Endothelial cell of umbilical vein (primary cell): ENCODE measurements at regions not wholly inside any gene's neighbourhood (a gene's known extent, or its start where the extent isn't known, plus 50 kb on each side); places are given as distances from the start of the nearest gene placed in this dataset.

Experiments used
- POLR2A ChIP-seq: IDR thresholded peaks from 2 replicates; pipeline ENCODE4 v1.6.1; 2012; ENCODE audit warnings: low read depth, mild to moderate bottlenecking, control low read depth, low read length
- POLR2AphosphoS5 ChIP-seq: IDR thresholded peaks from 2 replicates; pipeline ENCODE4 v1.6.1; 2012; ENCODE audit warnings: low read depth, mild to moderate bottlenecking, control low read depth, low read length, moderate library complexity; ENCODE audit not compliant: insufficient read depth
- TF ChIP-seq, protein P1 (sequence below), 2 donors: IDR thresholded peaks; 1 replicate in 1 of 2; 2 replicates in 1 of 2; pipeline ENCODE4 v1.5.1; 2011; ENCODE audit warnings: low read length in 2 of 2, mild to moderate bottlenecking in 2 of 2, moderate library complexity in 2 of 2, control low read depth in 1 of 2, inconsistent platforms in 1 of 2, low read depth in 1 of 2; ENCODE audit not compliant: insufficient read depth in 1 of 2; ENCODE audit errors: extremely low read depth in 1 of 2

DNA sequence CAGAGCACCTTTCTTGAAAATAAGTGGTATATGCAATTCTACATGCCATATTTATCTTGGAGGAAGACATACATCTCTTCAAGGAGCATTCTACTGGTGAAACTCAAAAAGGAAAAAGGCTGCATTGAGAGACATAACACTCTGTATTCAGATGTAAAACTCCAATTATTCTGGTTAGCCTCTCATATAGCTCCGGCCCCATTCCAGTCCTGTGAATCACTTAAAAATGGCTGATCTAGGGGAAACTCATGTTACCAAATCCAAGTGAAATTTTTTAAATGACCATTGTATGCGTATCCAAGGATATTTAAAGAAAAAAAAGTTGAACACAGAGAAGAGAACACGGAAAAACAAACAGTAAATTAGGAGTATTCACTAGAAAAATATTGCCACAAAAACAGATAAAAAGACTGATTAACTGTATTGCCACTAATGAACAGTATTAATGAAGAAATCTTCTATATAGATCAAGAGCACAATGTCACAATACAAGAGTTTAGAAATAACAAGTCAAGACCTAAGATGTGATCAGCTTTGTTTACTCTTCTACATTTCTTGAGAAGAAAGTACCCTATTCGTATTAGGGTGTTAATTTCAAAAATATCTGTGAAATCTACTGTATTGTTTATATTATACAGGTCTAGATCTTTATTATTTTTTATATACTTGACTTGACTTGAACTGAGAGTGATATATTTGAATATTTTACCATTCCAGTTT, 124.5 kb upstream of the GJE1 start:
- TF ChIP-seq POLR2AphosphoS5 = no peak
- TF ChIP-seq, protein P1, sequence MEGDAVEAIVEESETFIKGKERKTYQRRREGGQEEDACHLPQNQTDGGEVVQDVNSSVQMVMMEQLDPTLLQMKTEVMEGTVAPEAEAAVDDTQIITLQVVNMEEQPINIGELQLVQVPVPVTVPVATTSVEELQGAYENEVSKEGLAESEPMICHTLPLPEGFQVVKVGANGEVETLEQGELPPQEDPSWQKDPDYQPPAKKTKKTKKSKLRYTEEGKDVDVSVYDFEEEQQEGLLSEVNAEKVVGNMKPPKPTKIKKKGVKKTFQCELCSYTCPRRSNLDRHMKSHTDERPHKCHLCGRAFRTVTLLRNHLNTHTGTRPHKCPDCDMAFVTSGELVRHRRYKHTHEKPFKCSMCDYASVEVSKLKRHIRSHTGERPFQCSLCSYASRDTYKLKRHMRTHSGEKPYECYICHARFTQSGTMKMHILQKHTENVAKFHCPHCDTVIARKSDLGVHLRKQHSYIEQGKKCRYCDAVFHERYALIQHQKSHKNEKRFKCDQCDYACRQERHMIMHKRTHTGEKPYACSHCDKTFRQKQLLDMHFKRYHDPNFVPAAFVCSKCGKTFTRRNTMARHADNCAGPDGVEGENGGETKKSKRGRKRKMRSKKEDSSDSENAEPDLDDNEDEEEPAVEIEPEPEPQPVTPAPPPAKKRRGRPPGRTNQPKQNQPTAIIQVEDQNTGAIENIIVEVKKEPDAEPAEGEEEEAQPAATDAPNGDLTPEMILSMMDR (IDR thresholded peaks at IDR 0.05; ENCODE audit: extremely low read depth in 1 of 2, insufficient read depth in 1 of 2, low read depth in 1 of 2, low read length in 2 of 2) = no peak
- TF ChIP-seq POLR2A = no peak
